ENCODE measurements at regions not wholly inside any gene's neighbourhood (a gene's known extent, or its start where the extent isn't known, plus 50 kb on each side); places are given as distances from the start of the nearest gene placed in this dataset.

GRCh38 chr18:51463483-51464136 lies 266.1 kb upstream of the MEX3C start:
- no TSS peak for BruUV-seq (replicated peaks)
- WGBS (ENCODE audit: insufficient coverage, low coverage, missing lambda C conversion rate) = 0% methylated on average over 7 of the region's 9 CpGs
- CTCF ChIA-PET (ENCODE audit: low intra/inter-chr PET ratio) = no interaction called here

More at GRCh38 chr18:51463483-51464136, 266.1 kb upstream of the MEX3C start:
- no peaks in the 10 kb centered on the region for H4K20me1 ChIP-seq (replicated peaks; ENCODE audit: control insufficient read depth, insufficient read depth, low read length)
- POLR2A ChIA-PET = no interaction called here
- TF ChIP-seq ZKSCAN1 (IDR thresholded peaks at IDR 0.05; ENCODE audit: low read depth, low read length) (no peak), SMAD1 (IDR thresholded peaks at IDR 0.05; ENCODE audit: low read depth, low read length, partially characterized antibody) (no peak), SIN3B (IDR thresholded peaks at IDR 0.05; ENCODE audit: low read depth) (no peak), CHD4 (IDR thresholded peaks at IDR 0.05; ENCODE audit: insufficient read depth, insufficient replicate concordance, low read depth, low read length, poor library complexity, severe bottlenecking) (no peak), POLR3A (IDR thresholded peaks at IDR 0.05; ENCODE audit: borderline replicate concordance, extremely low read depth, insufficient read depth, insufficient read length) (no peak), CREB5 (CRISPR knock-in tag; IDR thresholded peaks at IDR 0.05) (no peak), HNRNPL (IDR thresholded peaks at IDR 0.05; ENCODE audit: low read depth, low read length) (no peak), HMBOX1 (IDR thresholded peaks at IDR 0.05) (no peak), KAT2B (IDR thresholded peaks at IDR 0.05; ENCODE audit: low read depth, low read length) (no peak), TCFL5 (CRISPR knock-in tag; conservative IDR thresholded peaks at IDR 0.05) (no peak), HDGF (IDR thresholded peaks at IDR 0.05) (no peak), ZNF384 (IDR thresholded peaks at IDR 0.05; ENCODE audit: low read depth, low read length) (no peak)
- no peak overlapping the region for H3K27ac ChIP-seq (ENCODE audit: extremely low read depth, low read depth, low read length)
- no peaks in the 10 kb centered on the region for H3K4me1 ChIP-seq (replicated peaks in 1 of 2; ENCODE audit: control insufficient read depth in 2 of 2, insufficient read depth in 2 of 2, low read length in 2 of 2)
- no peak overlapping the region for H2AFZ ChIP-seq (ENCODE audit: low read depth, low read length)
- DNase-seq (ENCODE audit: extremely low read depth in 1 of 4, low spot score in 3 of 4) (no peak), FAIRE-seq (no peak), ATAC-seq (no peak)
- in situ Hi-C loops (cut with MboI) (no loop called here), intact Hi-C loops (cut with micrococcal nuclease) (no loop called here)
- no peaks in the 10 kb centered on the region for H3K27me3 ChIP-seq (ENCODE audit: control insufficient read depth in 2 of 2, insufficient read depth in 2 of 2, low read length in 2 of 2)
- H3K9ac ChIP-seq (ENCODE audit: insufficient read depth in 1 of 2, low read depth in 2 of 2, low read length in 2 of 2) = no peak overlapping the region
- no peak overlapping the region for H3K4me2 ChIP-seq (ENCODE audit: insufficient read depth, low read length)
- no peaks in the 10 kb centered on the region for H3K9me3 ChIP-seq (replicated peaks; ENCODE audit: control insufficient read depth, insufficient read depth, low read depth, low read length)
- no peaks in the 10 kb centered on the region for H3K79me2 ChIP-seq (ENCODE audit: control insufficient read depth, insufficient read depth, low read length)
- no peak overlapping the region for H3K4me3 ChIP-seq
- H3K36me3 ChIP-seq (ENCODE audit: control insufficient read depth, insufficient read depth, low read length) = no peaks in the 10 kb centered on the region
- H3K9me1 ChIP-seq (ENCODE audit: control insufficient read depth, insufficient read depth, low read length) = no peaks in the 10 kb centered on the region

All from K562 (cell line).